ENCODE measurements at regions not wholly inside any gene's neighbourhood (a gene's known extent, or its start where the extent isn't known, plus 50 kb on each side); places are given as distances from the start of the nearest gene placed in this dataset.

DNA sequence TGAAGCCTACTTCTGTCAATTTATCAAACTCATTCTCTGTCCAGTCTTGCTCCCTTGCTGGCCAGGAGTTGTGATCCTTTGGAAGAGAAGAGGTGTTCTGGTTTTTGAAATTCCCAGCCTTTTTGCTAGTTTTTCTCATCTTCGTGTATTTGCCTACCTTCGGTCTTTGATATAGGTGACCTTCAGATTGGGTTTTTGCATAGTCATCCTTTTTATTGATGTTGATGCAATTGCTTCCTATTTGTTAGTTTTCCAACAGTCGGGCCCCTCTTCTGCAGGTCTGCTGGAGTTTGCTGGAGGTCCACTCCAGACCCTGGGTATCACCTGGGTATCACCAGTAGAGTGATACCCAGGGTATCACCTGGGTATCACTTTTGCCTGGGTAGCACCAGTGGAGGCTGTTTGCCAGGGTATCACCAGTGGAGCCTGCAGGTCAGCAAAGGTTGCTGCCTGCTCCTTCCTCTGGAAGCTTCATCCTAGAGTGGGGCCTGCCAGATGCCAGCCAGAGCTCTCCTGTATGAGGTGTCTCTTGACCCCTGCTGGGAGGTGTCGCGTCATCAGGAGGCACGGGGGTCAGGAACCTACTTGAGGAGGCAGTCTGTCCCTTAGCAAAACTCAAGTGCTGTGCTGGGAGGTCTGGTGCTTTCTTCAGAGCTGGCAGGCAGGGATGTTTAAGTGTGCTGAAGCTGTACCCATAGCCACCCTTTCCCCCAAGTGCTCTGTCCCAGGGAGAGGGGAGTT lies 684.2 kb downstream of the PCDH18 start:
- TF ChIP-seq, protein P1, sequence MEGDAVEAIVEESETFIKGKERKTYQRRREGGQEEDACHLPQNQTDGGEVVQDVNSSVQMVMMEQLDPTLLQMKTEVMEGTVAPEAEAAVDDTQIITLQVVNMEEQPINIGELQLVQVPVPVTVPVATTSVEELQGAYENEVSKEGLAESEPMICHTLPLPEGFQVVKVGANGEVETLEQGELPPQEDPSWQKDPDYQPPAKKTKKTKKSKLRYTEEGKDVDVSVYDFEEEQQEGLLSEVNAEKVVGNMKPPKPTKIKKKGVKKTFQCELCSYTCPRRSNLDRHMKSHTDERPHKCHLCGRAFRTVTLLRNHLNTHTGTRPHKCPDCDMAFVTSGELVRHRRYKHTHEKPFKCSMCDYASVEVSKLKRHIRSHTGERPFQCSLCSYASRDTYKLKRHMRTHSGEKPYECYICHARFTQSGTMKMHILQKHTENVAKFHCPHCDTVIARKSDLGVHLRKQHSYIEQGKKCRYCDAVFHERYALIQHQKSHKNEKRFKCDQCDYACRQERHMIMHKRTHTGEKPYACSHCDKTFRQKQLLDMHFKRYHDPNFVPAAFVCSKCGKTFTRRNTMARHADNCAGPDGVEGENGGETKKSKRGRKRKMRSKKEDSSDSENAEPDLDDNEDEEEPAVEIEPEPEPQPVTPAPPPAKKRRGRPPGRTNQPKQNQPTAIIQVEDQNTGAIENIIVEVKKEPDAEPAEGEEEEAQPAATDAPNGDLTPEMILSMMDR (IDR thresholded peaks at IDR 0.05) = no peak
- no peak for TF ChIP-seq POLR2A (IDR thresholded peaks at IDR 0.05; ENCODE audit: low read length)
- no peak for TF ChIP-seq RAD21 (conservative IDR thresholded peaks at IDR 0.05 in 1 of 2, IDR thresholded peaks at IDR 0.05 in 1 of 2)
- TF ChIP-seq HDAC2 (IDR thresholded peaks at IDR 0.05) = no peak
- TF ChIP-seq CEBPB (IDR thresholded peaks at IDR 0.05) = no peak
- TF ChIP-seq RARB (CRISPR knock-in tag; IDR thresholded peaks at IDR 0.05) = no peak
- TF ChIP-seq MYC (IDR thresholded peaks at IDR 0.05; ENCODE audit: borderline replicate concordance, low read length) = no peak
- no peak for TF ChIP-seq BHLHE40 (IDR thresholded peaks at IDR 0.05; ENCODE audit: low read depth, low read length)
- TF ChIP-seq EHMT2 (IDR thresholded peaks at IDR 0.05; ENCODE audit: low read depth) = no peak
- peak; percentile 41 for TF ChIP-seq MAFK (IDR thresholded peaks at IDR 0.05; ENCODE audit: partially characterized antibody)
- no peak for TF ChIP-seq BCL3 (IDR thresholded peaks at IDR 0.05)
- TF ChIP-seq, protein P2, sequence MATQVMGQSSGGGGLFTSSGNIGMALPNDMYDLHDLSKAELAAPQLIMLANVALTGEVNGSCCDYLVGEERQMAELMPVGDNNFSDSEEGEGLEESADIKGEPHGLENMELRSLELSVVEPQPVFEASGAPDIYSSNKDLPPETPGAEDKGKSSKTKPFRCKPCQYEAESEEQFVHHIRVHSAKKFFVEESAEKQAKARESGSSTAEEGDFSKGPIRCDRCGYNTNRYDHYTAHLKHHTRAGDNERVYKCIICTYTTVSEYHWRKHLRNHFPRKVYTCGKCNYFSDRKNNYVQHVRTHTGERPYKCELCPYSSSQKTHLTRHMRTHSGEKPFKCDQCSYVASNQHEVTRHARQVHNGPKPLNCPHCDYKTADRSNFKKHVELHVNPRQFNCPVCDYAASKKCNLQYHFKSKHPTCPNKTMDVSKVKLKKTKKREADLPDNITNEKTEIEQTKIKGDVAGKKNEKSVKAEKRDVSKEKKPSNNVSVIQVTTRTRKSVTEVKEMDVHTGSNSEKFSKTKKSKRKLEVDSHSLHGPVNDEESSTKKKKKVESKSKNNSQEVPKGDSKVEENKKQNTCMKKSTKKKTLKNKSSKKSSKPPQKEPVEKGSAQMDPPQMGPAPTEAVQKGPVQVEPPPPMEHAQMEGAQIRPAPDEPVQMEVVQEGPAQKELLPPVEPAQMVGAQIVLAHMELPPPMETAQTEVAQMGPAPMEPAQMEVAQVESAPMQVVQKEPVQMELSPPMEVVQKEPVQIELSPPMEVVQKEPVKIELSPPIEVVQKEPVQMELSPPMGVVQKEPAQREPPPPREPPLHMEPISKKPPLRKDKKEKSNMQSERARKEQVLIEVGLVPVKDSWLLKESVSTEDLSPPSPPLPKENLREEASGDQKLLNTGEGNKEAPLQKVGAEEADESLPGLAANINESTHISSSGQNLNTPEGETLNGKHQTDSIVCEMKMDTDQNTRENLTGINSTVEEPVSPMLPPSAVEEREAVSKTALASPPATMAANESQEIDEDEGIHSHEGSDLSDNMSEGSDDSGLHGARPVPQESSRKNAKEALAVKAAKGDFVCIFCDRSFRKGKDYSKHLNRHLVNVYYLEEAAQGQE (IDR thresholded peaks at IDR 0.05) = no peak

Measured in A549 (cell line).